CD4-positive, alpha-beta T cell (primary cell): ENCODE measurements at regions not wholly inside any gene's neighbourhood (a gene's known extent, or its start where the extent isn't known, plus 50 kb on each side); places are given as distances from the start of the nearest gene placed in this dataset.

ENCODE experiments used
- ATAC-seq: fragments of 200-7000 bp; cut with Tn5 transposase; one replicate; pipeline ENCODE4 v1.10.0; 2022; ENCODE audit warnings: mild to moderate bottlenecking; ENCODE audit not compliant: poor library complexity
- CTCF ChIA-PET: fragments of 350-600 bp; sonication (Branson Sonifier 250); formaldehyde crosslinking; loops from one replicate; lab custom pipeline; 2021; ENCODE audit warnings: antibody characterized with exemption, inconsistent platforms; lab: Charles Lee
- POLR2A ChIA-PET: fragments of 350-600 bp; sonication (Branson Sonifier 250); formaldehyde crosslinking; loops from one replicate; lab custom pipeline; 2021; ENCODE audit warnings: antibody characterized with exemption, inconsistent platforms; lab: Charles Lee
- DNase-seq, 14 experiments: peaks; one replicate each; pipeline ENCODE4 v3.0.0-alpha.2; 2013 to 2020; ENCODE audit warnings: mixed read lengths in 2 of 14
- H3K27ac ChIP-seq, 2 donors: one replicate each; pipeline versions ENCODE4 v1.5.1 to v1.7.0; 2013; ENCODE audit warnings: low read length in 2 of 2, low read depth in 1 of 2, mild to moderate bottlenecking in 1 of 2
- H3K27me3 ChIP-seq, 2 experiments: 1 replicate in 1 of 2; 2 replicates in 1 of 2; pipeline versions ENCODE4 v1.6.1 to v1.7.0; 2013; ENCODE audit warnings: low read length in 2 of 2, control low read depth in 1 of 2, mild to moderate bottlenecking in 1 of 2, moderate library complexity in 1 of 2; ENCODE audit not compliant: insufficient read depth in 2 of 2, control insufficient read depth in 1 of 2
- H3K36me3 ChIP-seq: one replicate; pipeline ENCODE4 v1.6.1; 2013; ENCODE audit warnings: low read length, control low read depth; ENCODE audit not compliant: insufficient read depth
- H3K4me1 ChIP-seq: one replicate; pipeline ENCODE4 v1.6.1; 2013; ENCODE audit warnings: low read length, control low read depth; ENCODE audit not compliant: insufficient read depth
- H3K4me3 ChIP-seq: one replicate; pipeline ENCODE4 v1.5.1; 2013; ENCODE audit warnings: mild to moderate bottlenecking, low read length, moderate library complexity
- H3K9me3 ChIP-seq, 2 experiments: 1 replicate in 1 of 2; 2 replicates in 1 of 2; pipeline versions ENCODE4 v1.6.1 to v1.7.0; 2013; ENCODE audit warnings: low read length in 2 of 2, mild to moderate bottlenecking in 2 of 2, control low read depth in 1 of 2, moderate library complexity in 1 of 2; ENCODE audit not compliant: control insufficient read depth in 1 of 2, insufficient read depth in 1 of 2
- H3K27ac Mint-ChIP-seq: one replicate; pipeline ENCODE4 v1.8.0; 2020; ENCODE audit warnings: mixed read lengths
- H3K27me3 Mint-ChIP-seq: one replicate; pipeline ENCODE4 v1.8.0; 2021; ENCODE audit warnings: mixed read lengths
- H3K36me3 Mint-ChIP-seq: one replicate; pipeline ENCODE4 v1.8.0; 2021; ENCODE audit warnings: low read depth, mixed read lengths
- H3K4me1 Mint-ChIP-seq: one replicate; pipeline ENCODE4 v1.8.0; 2021; ENCODE audit warnings: low read depth, mixed read lengths
- H3K4me3 Mint-ChIP-seq: one replicate; pipeline ENCODE4 v1.8.0; 2020; ENCODE audit warnings: mild to moderate bottlenecking, mixed read lengths
- H3K9me3 Mint-ChIP-seq: one replicate; pipeline ENCODE4 v1.8.0; 2020; ENCODE audit warnings: mixed read lengths
- CTCF ChIP-seq: fragments of 200-600 bp; IDR thresholded peaks from one replicate; pipeline ENCODE4 v1.8.0; 2022; ENCODE audit warnings: antibody characterized with exemption, mild to moderate bottlenecking
- intact Hi-C, 2 experiments: fragments of 100-400 bp; cut with DNase I in 1 of 2; cut with micrococcal nuclease in 1 of 2; formaldehyde crosslinking; loops; one replicate each; pipeline versions ENCODE4 v1.15.1 to v1.9.0; 2023 to 2025; cut with DNase I, micrococcal nuclease

GRCh38 chr7:425794-426188 lies 93.9 kb downstream of the PDGFA start:
- CTCF ChIA-PET, result no interaction called here
- Histone ChIP-seq H3K36me3 (no peaks in the 10 kb centered on the region), H3K9me3 (no peaks in the 10 kb centered on the region), H3K27ac (no peak overlapping the region), H3K27me3 (no peaks in the 10 kb centered on the region), H3K4me1 (peaks cover 5% of the 10 kb centered on the region), H3K4me3 (no peak overlapping the region)
- POLR2A ChIA-PET, result no interaction called here
- Mint-ChIP-seq H3K27ac (no peak overlapping the region), H3K9me3 (no peaks in the 10 kb centered on the region), H3K36me3 (no peaks in the 10 kb centered on the region), H3K27me3 (no peaks in the 10 kb centered on the region), H3K4me3 (no peak overlapping the region), H3K4me1 (no peaks in the 10 kb centered on the region)
- DNase-seq (no peak), ATAC-seq (no peak)
- intact Hi-C loops, result no loop called here
- TF ChIP-seq CTCF, result no peak

- Mint-ChIP-seq H3K4me3 (no peak overlapping the region), H3K36me3 (no peaks in the 10 kb centered on the region), H3K9me3 (no peaks in the 10 kb centered on the region), H3K27me3 (no peaks in the 10 kb centered on the region), H3K27ac (no peak overlapping the region), H3K4me1 (no peaks in the 10 kb centered on the region)
- CTCF ChIA-PET, result no interaction called here
- intact Hi-C loops, result no loop called here
- POLR2A ChIA-PET, result no interaction called here
- no peaks in the 10 kb centered on the region for H3K36me3 ChIP-seq
- ATAC-seq, result no peak
- no peak overlapping the region for H3K4me3 ChIP-seq
- TF ChIP-seq CTCF, result no peak
- no peaks in the 10 kb centered on the region for H3K9me3 ChIP-seq
- H3K27me3 ChIP-seq, result no peaks in the 10 kb centered on the region
- DNase-seq, result no peak
- H3K4me1 ChIP-seq, result peaks cover 3% of the 10 kb centered on the region
- no peak overlapping the region for H3K27ac ChIP-seq
These were observed 93.1 kb downstream of the PDGFA start for GRCh38 chr7:426510-426909.

- no peak overlapping the region for H3K27ac ChIP-seq
- POLR2A ChIA-PET, result no interaction called here
- H3K36me3 ChIP-seq, result no peaks in the 10 kb centered on the region
- no peaks in the 10 kb centered on the region for H3K27me3 ChIP-seq
- no peak overlapping the region for H3K4me3 ChIP-seq
- no peaks in the 10 kb centered on the region for H3K9me3 Mint-ChIP-seq
- no peaks in the 10 kb centered on the region for H3K4me1 Mint-ChIP-seq
- intact Hi-C loops, result no loop called here
- no peaks in the 10 kb centered on the region for H3K27me3 Mint-ChIP-seq
- DNase-seq (no peak), ATAC-seq (no peak)
- no peak overlapping the region for H3K27ac Mint-ChIP-seq
- no peaks in the 10 kb centered on the region for H3K36me3 Mint-ChIP-seq
- no peaks in the 10 kb centered on the region for H3K9me3 ChIP-seq
- H3K4me3 Mint-ChIP-seq, result no peak overlapping the region
- H3K4me1 ChIP-seq, result no peaks in the 10 kb centered on the region
- CTCF ChIA-PET, result no interaction called here
- no peak for TF ChIP-seq CTCF
These were observed 92.0 kb downstream of the PDGFA start for GRCh38 chr7:427506-428103.
